SH-SY5Y (cell line): ENCODE measurements at regions not wholly inside any gene's neighbourhood (a gene's known extent, or its start where the extent isn't known, plus 50 kb on each side); places are given as distances from the start of the nearest gene placed in this dataset.

Source experiments
- GATA2 ChIP-seq: IDR thresholded peaks from 2 replicates; pipeline ENCODE4 v1.6.1; 2011; ENCODE audit warnings: mild to moderate bottlenecking, low read depth, low read length
- GATA3 ChIP-seq: IDR thresholded peaks from 2 replicates; pipeline ENCODE4 v1.6.1; 2011; ENCODE audit warnings: low read depth, mild to moderate bottlenecking, low read length, moderate library complexity

DNA sequence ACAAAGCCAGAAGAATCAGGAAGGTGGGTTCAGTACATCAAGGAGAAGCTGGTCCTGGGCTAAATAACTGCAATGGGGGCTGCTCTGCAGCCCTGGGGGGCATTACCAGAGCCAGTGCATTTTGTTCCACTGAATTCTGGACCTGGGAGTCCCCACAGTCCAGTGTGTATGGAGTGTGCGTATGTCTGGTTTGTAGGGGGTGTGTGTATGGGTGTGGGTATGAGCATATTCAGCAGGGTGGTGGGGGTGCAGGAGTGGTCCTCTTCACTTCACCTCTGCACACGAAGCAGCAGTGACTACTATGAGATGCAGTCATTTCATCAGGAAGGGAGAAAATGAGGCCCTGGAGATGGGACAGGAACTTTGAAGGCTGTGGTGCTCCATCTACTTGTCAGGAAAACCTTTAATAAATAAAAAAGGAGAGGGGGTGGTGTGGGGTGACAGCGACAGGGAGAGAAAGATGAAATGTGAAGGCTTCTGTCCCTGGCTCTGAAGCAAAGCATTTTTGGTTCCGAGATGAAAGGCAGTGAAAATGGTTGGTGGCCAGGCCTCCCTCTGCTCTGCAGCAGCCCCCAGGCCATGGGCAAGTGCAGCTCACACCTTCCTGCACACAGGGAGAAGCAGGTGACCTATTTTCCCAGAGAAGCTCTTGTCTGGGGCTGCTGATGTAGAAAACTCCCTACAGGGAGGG, 121.5 kb upstream of the CACHD1 start:
- TF ChIP-seq GATA3 (no peak), GATA2 (no peak)
